ENCODE measurements at regions not wholly inside any gene's neighbourhood (a gene's known extent, or its start where the extent isn't known, plus 50 kb on each side); places are given as distances from the start of the nearest gene placed in this dataset.

DNA sequence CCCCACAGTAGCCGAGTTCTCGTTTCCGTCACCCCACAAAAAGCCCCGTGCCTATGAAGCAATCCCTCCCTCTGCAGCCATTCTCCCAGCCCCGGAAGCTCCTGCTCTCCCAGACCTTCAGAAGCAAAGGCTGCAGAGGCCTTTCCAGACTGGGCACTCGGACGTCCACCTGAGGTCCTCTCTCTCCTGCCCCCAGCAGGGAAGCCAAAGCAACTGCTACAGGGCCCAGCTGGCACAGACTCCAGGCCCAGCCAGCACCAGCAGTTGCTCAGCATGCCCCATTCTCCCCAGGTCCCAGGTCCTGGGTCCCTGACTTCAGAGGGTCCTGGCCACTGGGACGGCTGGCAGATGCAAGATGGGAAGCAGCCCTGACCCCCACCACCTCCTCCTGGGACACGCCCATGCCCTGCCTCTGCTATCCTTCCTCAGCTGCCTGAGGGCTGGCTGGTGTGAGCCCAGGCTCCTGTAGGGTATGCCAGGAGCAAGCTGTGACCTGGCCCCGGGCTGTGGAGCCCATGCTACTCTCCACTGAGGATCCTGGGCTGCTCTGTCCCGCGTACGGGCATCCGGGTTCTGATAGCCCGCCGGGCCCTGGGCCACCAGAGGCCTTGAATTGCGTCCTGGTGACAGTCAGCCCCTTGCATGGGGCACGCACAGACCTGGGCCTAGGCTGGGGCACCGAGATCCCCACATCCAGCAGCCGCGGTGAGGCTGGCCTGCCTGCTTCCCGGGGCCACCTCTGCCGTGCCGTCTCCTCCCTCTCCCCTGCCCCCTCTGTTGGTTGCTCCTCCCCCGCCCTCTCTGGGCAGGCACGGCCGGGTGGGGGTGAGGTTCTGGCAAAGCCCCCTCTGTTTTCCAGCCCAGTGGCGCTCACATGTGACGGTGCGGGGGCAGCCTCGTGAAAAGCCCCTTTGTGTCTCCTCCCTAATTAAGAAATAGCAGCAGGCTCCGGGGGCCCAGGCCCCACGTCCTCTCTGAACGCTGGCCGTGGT lies 1310.3 kb downstream of the BRD1 start:
- DNase-seq, result no peak

DNA sequence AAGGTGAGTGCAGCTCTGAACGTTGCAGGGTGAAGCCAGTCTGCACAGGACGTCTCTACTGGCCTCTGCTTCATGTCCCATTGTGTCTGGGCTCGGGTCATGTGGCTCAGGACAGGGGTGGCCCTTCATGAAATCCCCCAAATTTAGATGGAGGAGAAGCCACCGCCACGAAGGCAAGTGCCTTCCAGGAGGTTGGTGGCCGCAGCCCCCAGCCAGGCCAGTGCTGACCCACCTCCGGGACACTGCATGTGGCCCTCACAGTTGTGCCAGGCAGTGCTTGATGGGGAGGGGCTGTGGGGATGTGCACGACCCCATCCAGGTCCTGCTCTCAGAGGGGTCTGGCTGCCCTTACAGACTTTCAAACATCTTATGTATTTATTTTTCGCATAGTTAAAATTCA lies 1311.1 kb downstream of the BRD1 start:
- no peak for DNase-seq

DNA sequence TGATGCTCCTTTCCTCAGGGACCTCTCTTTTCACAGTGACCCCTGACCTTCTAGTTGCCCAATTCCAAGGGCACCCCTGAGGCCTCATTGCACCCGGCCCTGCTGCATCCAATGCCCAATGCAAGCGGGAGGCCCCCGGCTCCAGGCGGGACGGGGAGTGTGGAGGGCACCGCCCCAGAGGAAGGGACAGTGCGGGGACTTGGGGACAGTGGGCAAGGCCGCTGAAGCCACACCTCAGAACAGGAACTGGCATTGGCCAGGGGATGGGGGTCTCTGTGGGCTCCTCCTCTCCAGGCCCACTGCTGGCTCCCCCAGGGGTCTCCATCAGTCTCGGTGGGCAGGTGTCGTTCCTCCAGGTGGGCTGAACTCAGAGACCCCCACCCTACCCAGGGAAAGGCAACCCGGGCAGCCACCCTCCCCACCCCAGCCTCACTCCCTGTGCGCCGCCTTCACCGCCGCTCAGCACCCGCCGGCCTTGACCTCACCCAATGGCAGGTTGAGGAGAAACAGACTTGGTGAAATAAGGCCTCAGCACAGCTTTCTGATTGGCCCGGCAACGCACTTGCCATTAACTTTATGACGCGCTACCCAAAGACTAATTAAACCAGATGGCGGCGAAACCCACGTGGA lies 1312.0 kb downstream of the BRD1 start:
- DNase-seq, result no peak

DNA sequence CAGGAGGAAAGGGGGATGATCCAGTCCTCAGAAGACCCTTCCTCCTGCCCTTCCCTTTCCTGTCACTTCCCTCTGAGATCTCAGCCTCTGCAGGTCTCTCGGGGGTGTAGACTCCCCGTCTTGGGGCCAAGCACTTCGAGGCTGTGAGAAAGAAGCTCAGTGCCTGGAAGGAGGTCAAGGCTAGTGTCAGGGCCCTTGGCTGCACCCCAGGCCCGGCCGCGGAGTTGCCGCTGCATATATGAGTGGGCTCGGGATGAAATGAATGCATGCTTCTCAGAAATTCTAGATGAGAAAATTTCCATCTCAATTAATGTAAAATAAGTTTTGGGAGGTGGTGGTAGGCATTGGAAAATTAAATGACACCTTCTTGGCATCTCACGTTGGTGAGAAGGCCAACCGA lies 1313.7 kb downstream of the BRD1 start:
- DNase-seq, result no peak

DNA sequence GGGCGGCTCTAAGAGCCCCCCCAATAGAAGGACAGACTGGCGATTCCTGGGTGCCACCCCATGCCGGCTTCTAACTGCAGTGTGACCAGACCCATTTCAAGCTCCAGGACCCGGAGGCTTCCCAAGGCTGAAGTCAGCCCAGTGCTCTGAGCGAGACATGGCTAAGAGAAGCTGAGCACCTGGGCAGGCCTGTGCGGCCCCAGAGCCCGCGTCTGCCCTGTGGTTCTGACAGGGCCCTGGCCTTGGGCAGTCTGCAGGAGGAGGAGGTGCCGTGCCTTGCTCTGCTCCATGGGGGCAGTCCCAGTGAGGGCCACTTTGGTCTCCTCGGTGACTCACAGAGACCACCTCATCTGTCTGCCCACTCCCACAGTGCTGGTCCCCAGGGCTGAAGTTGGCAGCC lies 1314.2 kb downstream of the BRD1 start:
- no peak for DNase-seq

DNA sequence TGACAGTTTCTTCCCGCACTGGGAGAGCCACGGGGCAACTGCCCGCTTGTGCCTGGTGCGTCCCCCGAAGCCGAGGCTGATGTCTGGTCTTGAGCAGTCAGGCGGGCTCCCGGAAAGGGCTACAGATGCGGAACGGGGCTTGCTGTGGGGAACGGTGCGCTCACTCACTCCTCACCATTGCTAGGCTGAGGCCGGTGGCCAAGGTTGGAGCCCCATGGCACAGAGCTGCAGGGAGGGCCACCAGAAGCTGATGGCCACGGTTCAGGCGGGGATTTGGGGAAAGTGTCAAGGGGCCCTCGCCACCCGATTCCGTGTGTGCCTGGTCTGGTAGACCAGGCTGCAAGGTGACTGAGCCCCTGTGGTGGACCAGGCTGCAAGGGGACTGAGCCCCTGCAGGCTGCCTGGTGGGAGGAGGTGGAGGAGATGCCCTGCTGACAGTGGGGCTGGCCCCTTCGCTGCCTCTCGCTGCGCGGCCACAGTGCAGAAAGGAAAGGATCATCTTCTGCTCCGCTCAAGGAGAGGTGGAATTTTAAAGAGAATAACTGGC lies 1315.8 kb downstream of the BRD1 start:
- no peak for DNase-seq

DNA sequence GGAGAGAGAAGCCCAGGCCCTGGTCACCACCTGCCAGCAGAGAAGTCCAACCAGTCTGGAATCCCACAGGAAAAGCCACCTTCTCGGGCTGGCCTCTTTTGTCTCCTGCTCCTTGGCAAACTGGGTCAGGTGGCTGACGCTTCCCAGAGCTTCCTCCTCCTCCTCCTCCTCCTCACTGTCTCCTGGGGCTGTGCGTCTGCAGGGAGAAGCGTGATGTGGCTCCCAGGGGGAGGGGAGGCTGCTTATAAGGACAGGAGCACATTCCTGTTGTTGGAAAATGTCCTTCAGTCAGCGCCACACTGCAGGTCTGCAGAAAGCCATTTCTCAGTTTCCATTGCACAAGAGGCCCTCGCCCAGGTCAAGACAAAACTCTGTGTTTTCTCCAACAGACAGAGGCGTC lies 1316.5 kb downstream of the BRD1 start:
- no peak for DNase-seq

DNA sequence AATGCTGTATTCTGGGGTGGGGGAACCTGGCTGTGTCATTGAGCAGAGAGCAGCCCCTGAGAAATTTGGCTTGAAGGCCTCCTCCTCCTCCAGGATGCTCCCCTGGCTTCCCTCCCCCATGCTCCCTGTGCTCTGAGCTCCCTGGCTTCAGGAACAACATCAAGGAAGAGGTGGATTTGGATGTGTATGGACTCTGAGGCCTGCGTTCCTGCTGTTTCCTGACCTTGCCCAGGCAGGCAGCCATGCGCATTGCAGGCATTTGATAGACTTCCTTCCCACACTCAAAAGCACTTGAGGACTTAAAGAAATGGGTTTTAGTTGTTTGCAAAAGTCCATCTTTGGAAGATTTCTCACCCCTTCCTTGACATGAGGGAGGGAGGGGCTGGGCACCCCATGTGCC lies 1317.1 kb downstream of the BRD1 start:
- no peak for DNase-seq

DNA sequence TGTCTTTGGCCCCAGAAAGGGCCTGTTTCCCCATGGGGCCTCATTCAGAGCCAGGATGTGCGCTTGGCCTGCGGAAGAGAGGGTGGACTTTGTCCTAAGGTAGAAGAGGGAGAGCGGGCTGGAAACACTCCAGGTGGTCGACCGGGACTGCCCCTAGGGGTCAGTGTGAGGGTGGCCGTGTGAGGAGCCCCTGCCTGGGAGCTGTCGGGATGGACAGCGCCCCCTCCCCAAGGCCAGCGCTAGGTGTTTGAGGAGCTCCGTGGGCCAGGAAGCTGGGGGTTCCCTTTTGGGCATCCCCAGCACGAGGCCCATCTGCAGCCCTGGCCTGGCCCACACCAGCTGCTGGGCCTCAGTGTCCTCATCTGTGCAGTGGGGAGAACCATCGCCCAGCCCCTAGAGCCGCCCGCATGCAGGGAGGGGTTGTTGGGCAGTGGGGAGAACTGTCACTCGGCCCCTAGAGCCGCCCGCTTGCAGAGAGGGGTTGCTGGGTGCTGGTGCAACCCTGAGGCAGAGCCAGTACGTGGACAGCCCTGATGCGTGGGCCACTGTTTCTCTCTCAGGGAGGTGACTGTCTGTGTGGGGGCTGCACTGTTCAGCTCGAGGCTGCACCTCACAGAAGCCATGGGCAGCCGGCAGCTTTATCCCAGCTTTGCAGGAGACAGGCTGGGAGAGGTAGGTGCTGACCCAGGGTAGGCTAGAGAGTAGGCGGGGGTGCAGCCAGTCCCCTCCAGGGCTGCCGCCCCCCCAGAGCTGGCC lies 1319.9 kb downstream of the BRD1 start:
- DNase-seq, result no peak

DNA sequence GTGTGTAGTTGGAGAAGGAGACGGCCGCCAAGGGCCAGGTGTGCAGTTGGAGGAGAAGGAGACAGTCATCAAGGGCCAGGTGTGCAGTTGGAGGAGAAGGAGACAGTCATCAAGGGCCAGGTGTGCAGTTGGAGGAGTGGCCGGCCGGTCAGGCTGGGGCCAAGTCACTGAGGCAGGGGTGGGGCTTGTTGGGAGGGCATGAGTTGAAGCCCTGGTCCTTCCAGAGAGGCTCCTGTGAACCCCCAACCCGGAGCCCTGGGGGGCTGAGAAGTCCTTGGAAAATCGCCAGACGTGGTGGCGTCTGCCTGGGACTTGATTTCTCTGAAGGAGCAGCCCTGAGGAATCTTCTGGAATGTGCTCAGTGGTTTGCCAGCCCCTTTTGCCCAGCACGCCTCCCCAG lies 1320.5 kb downstream of the BRD1 start:
- no peak for DNase-seq

DNA sequence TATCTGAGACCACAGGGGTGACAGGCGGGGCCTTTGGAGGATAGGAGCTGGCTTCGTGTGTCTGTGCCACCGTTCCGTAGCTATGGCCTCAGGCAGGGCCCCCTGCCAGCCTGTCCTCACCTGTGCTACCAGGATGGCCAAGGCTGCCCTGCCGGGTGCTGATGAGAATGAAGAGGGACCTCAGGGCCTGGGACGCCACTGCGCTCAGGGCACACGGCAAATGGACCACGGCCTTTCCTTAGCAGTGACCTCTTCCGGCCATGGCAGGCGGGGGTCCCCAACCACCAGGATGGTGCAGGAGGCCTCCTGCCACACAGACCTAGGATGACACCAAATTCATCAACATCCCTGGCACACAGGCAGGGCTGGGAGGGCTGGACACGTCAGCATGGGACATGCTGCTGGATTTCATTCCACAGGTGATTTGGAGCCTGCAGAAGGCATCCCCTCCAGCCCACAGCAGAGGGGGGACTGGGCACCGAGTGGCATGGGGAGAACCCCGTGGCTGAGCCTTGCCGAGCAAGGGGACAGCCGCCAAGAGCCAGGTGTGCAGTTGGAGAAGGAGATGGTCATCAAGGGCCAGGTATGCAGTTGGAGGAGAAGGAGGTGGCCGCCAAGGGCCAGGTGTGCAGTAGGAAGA lies 1321.0 kb downstream of the BRD1 start:
- no peak for DNase-seq

DNA sequence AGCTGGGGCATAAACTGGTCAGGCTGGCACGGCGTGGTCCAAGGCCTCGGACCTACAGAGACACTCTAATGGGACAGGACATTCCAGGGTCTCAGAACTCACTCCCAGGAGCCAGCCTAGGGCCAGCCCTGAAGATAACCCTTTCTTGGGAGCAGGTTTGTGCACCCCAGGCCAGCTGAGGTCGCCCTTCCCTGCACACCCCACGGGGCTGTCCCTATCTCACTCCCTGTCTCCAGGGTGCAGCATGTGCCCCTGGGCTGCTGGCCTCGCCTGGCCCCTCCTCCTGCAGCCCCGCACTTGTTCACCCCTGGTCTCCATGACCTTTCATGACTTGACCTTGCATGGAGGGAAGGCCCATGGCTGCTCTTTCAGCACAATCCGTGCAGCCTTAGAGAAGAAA lies 1321.8 kb downstream of the BRD1 start:
- DNase-seq, result no peak

DNA sequence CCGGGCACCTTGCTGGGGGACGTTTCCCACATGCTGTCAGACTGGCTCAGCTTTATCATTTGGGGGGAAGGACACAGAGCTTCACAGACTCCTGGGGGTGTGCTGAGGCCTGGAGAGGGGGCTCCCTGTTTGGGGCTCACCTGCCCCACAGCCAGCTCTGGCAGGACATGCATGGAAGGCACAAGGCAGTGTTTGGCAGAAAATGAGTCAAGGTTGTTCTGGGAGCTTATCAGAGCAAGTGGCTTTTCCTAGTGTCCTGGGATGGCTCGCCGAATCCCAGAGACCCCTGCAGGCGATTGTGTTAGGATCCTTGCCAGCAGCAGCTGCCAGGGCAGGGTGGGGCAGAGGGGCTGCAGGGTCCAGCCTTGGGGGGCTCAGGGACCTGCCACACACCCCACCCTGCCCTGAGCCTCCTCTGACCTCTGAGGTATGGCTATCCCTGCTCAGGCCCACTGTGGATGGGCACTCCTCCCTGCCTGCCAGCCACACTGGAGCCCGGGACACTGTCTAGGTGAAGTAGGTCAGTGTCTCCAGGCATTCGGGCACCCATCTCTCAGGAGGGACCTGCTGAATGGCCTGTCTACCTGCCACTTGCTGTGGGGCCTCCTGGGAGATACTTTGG lies 1323.0 kb downstream of the BRD1 start:
- DNase-seq, result no peak

DNA sequence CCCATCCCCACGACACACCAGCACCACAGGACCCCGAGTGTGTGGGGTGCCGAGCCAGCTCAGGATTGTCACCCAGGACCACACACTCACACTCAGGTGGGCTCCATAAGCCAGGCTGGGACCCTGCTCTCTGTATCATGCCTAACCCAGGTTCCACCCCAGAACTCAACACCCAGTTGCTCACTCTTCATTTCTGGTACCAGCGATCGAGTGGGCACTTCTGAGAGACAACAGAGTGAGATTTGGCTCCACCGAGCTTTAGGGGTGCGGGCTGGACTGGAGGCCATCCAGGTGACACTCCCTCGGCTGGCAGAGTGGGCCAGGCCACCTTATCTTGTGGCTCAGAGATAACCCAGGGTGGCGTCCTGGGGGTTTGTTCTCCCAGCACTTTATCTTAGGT lies 1323.8 kb downstream of the BRD1 start:
- DNase-seq, result no peak

DNA sequence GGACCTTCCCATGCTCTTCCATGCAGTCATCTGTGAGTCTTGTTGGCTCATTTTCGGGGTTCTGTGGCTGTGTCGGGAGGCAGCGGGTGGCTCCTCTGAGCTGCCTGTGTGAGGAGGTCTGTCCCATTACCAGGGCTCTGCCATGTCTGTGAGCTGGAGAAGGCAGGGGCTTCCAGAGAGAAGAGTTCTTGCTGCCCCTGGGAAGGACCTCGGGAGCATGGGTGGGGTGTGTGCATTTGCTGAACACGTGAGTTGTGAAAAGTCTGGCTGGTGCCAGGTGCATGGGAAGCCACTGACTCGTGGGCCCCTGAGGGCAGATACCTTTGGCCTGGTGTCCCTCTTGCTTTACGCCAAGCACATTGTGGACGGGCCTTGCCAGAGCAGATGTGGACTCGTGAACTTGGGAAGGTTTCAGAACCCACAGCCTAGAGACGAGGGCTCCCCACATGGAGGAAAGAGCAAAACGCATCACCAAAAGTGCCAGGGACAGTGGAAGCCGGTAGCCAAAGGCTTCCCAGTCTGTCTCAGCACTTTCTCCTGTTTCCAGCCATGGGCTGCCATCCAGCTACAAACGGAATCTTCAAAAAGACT lies 1324.5 kb downstream of the BRD1 start:
- no peak for DNase-seq

DNA sequence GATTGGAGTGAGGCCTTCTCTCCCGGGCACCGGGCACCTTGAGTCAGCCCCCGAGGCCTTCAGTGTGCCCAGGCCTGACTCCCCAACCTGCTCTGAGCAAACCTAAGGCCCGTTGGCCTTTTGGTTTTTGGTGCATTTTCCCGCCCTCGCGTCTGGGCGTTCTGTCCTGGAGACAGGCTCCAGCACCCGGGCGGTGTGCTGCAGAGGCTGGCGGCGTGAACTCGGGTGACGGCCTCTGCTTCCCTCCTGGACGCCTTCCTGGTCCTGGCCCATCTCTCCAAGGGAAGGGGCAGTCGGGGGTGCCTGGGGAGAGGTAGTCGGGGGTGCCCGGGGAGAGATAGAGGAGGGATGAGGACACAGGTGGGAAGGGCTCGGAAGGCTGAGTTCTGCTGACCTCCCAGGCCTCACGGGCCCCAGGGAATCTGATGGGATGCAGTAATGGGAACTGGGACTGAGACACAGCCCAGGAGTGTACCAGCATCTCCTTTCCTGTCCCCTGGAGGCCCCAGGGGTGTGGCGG lies 1326.4 kb downstream of the BRD1 start:
- DNase-seq, result no peak

DNA sequence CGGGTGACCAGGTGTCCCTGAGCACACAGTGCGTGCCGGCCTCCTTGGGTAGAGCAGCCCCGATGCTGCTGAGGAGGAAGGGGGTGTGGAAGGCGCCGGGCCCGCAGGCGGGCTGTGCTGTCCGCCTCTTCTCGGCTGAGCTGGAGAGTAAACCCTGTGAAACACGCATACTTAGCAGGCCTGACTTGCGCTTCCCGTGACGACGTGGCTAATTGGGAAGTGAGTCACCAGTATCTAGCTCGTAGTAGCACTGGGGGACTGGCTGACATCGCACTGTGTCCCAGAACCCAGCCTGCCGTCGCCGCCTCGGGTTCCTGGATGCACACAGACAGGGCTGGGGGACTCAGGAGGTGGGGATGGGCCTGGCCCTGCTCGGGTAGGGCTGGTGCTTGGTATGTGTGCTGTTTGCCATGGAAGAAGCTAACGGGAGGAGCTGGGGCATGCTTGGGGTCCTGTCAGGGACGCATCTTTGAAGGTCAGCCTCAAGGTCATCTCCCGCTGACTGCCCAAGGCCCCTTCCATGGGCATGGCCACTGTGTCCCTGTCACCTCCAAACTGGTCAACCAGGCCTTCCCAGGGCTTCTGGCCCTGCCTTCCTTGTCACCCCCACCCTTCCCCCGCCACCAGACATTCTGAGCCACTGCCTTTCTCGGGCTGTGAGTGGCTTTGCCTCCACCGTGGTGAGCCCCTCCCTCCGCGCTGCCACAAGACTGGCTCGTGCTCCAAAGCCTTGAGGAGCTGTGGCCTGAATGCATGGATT lies 1327.0 kb downstream of the BRD1 start:
- no peak for DNase-seq

DNA sequence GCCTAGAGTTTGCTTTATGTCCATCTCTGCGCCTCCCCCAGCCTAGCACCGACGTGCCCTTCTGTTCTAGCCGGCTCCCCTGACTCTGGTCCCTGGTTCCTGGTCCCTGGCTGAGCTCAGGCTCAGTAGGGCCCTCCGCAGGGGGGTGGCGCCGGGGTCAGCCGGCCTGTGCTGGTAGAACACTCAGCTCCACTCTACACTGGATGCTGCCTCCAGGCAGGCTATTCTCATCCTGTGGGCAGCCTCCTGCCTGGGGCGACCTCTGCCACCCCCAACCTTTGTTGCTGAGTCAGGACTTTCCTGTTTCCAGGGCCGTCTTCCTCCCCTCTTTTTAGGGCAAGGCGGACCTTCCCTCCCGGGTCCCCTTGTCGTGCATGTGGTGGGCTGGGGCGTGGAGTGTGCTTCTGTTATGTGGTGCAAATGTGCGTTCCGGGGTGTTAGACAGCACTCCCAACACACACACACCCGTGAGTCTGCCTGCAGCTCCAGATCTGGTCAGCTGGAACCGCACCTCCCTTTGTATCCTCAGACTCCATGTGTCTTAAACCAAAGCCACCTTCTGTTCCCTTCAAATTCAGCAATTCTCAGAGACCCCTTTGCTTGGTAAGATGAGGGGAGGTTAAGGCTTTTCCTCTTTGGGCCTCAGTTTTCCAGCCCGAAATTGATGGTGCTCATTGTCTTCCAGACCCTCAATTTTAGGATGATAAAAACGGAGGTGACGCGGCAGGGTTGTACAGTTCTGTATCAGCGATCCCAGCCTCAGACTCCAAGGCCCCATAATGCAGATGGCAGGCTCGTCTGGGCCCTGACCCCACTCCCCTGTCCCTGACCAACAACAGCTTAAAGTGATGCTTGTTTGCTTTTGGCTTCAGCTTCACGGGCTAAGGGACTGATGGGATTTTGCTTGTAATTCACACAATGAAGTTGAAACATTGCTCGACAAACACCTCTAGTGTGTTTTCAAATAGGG lies 1327.9 kb downstream of the BRD1 start:
- no peak for DNase-seq

DNA sequence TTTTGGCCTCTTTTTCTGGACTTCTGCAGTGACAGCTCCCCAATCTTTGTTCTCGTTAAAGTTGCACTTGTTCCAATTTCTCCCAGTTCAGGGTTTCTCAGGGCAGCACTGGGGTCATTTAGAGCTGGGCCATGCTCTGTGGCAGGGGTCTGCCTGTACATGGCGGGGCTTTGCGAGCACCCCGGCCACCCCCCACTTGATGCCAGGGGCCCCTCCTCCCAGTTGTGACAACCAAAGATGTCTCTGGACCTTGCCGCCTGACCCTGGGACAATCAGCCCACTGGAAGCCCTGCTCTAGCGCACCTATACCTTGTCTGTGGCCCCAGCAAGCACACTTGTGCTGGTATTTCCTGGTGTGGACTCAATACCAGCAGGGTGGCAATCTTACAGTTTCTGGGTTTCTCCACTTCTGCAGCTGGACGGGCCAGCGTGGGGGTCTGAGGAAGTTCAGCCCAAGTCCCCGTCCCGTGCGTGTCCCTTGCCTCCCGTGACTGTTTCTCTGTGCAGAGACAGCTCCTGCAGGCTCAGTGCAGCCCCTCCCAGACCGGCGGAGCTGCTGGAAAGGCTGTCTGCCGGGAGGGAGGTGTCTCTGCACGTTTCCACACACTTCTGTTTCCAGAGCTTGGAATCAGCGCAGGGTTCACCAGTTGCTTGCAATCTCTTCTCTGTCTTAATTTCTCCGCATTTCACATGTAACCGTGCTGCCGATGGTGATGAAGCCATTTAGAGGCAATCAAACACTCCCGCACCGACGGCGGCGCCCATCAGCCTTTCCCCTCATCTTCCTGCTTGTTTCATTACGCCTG lies 1328.9 kb downstream of the BRD1 start:
- DNase-seq, result no peak
